ENCODE measurements at regions not wholly inside any gene's neighbourhood (a gene's known extent, or its start where the extent isn't known, plus 50 kb on each side); places are given as distances from the start of the nearest gene placed in this dataset.

GRCh38 chr10:105359708-105360107 is 718.6 kb downstream of the SORCS3 start:
- no peak for TF ChIP-seq CTCF (IDR thresholded peaks at IDR 0.05)
- intact Hi-C loops (cut with DNase I): no loop called here
- no peaks in the 10 kb centered on the region for H3K4me1 ChIP-seq
- no peak overlapping the region for H3K4me3 ChIP-seq
- no peak overlapping the region for H3K27ac ChIP-seq
- no peaks in the 10 kb centered on the region for H3K36me3 ChIP-seq
- no peak for DNase-seq
- H3K27me3 ChIP-seq: no peaks in the 10 kb centered on the region
- ATAC-seq: no peak
- no peaks in the 10 kb centered on the region for H3K9me3 ChIP-seq

- intact Hi-C loops (cut with DNase I): no loop called here
- no peak overlapping the region for H3K27ac ChIP-seq
- no peak overlapping the region for H3K4me3 ChIP-seq
- no peak for TF ChIP-seq CTCF (IDR thresholded peaks at IDR 0.05)
- H3K9me3 ChIP-seq: no peaks in the 10 kb centered on the region
- ATAC-seq (no peak), DNase-seq (no peak)
- H3K4me1 ChIP-seq: no peaks in the 10 kb centered on the region
- H3K27me3 ChIP-seq: no peaks in the 10 kb centered on the region
- no peaks in the 10 kb centered on the region for H3K36me3 ChIP-seq
Observed at GRCh38 chr10:105358911-105359310, 717.8 kb downstream of the SORCS3 start.

GRCh38 chr10:105356626-105357025 is 715.5 kb downstream of the SORCS3 start:
- ATAC-seq (no peak), DNase-seq (no peak)

GRCh38 chr10:105354010-105354409 is 712.9 kb downstream of the SORCS3 start:
- Histone ChIP-seq H3K27ac (no peak overlapping the region), H3K4me3 (no peak overlapping the region), H3K9me3 (no peaks in the 10 kb centered on the region), H3K36me3 (no peaks in the 10 kb centered on the region), H3K4me1 (no peaks in the 10 kb centered on the region), H3K27me3 (no peaks in the 10 kb centered on the region)
- no peak for TF ChIP-seq CTCF (IDR thresholded peaks at IDR 0.05)
- DNase-seq (no peak), ATAC-seq (no peak)
- intact Hi-C loops (cut with DNase I): no loop called here

More at GRCh38 chr10:105356626-105357025, 715.5 kb downstream of the SORCS3 start:
- no peaks in the 10 kb centered on the region for H3K27me3 ChIP-seq
- no peaks in the 10 kb centered on the region for H3K36me3 ChIP-seq
- TF ChIP-seq CTCF (IDR thresholded peaks at IDR 0.05): no peak
- H3K27ac ChIP-seq: no peak overlapping the region
- H3K4me1 ChIP-seq: no peaks in the 10 kb centered on the region
- intact Hi-C loops (cut with DNase I): no loop called here
- no peaks in the 10 kb centered on the region for H3K9me3 ChIP-seq
- no peak overlapping the region for H3K4me3 ChIP-seq

- intact Hi-C loops (cut with DNase I): no loop called here
- no peak for TF ChIP-seq CTCF (IDR thresholded peaks at IDR 0.05)
Observed at GRCh38 chr10:105352827-105353226, 711.7 kb downstream of the SORCS3 start.

GRCh38 chr10:105352281-105352680 is 711.2 kb downstream of the SORCS3 start:
- H3K27me3 ChIP-seq: no peaks in the 10 kb centered on the region
- TF ChIP-seq CTCF (IDR thresholded peaks at IDR 0.05): no peak
- no peak overlapping the region for H3K4me3 ChIP-seq
- no peak for DNase-seq
- no peak overlapping the region for H3K27ac ChIP-seq
- no peaks in the 10 kb centered on the region for H3K36me3 ChIP-seq
- no peaks in the 10 kb centered on the region for H3K9me3 ChIP-seq
- ATAC-seq: no peak
- intact Hi-C loops (cut with DNase I): no loop called here
- H3K4me1 ChIP-seq: no peaks in the 10 kb centered on the region

More at GRCh38 chr10:105352827-105353226, 711.7 kb downstream of the SORCS3 start:
- H3K27me3 ChIP-seq: no peaks in the 10 kb centered on the region
- ATAC-seq: no peak
- no peaks in the 10 kb centered on the region for H3K4me1 ChIP-seq
- no peak overlapping the region for H3K27ac ChIP-seq
- no peak for DNase-seq
- H3K36me3 ChIP-seq: no peaks in the 10 kb centered on the region
- no peaks in the 10 kb centered on the region for H3K9me3 ChIP-seq
- no peak overlapping the region for H3K4me3 ChIP-seq
